ENCODE measurements at regions not wholly inside any gene's neighbourhood (a gene's known extent, or its start where the extent isn't known, plus 50 kb on each side); places are given as distances from the start of the nearest gene placed in this dataset.
"Not testable (repeated sequence)": the region's sequence is repeated elsewhere in the genome, so short reads cannot be mapped to it uniquely, and the experiment has no call there.

DNA sequence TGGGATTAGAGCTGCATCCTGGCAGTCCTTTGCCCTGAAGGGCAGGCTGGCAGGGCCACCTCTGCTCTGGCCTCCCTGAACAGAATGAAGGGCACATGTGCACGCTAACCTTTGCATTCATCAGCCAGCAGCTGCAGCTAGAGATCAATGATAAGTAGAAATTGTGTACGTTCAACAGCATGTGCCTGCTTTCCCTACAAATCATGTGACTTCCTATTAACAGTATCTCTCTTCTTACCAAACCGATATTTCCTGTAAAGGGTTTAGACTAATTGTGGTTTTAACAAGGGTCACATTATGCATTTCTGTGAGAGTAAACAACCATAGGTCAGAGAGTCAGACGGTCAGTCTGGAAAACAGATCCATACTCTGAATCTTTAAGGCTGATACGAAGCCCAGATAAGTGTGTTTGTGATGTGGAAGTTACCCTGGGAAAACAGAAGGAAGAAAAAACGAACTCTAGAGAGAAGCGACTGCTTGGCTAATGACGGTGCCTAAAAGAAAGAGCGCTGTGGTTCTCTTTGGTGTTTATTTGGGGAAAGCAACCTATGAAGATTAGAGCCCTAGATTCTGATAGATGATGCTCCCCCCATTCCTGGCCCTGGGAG lies 219.4 kb downstream of the MAF start:
- Mint-ChIP-seq H3K27ac (peak overlapping the region; percentile 16), H3K36me3 (ENCODE audit: low read depth) (no peaks in the 10 kb centered on the region), H3K9me3 (peaks cover 13% of the 10 kb centered on the region), H3K4me1 (ENCODE audit: low read depth) (peaks cover 23% of the 10 kb centered on the region), H3K4me3 (peak overlapping the region; percentile 31), H3K27me3 (ENCODE audit: low read depth) (peaks cover 2% of the 10 kb centered on the region)
- DNase-seq (ENCODE audit: low spot score), result peak; percentile 6

DNA sequence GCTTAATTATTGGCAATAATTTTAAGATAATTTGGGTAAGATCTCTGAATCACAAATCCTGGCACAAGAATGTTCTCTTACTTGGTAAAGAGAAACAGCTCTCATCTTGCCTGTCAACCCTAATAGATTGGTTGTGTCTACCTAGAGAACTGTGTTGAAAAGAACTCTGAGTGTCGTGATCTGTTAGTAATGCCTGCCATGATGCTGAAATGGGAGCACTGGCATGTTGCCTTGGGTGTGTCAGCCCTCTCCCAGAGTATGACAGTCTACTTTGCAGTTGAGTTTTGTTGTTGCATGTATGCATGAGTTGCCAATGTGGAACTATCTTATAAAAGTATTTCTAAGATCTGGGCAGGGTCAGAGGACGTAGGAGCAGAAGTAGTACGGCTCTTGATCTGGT lies 221.4 kb downstream of the MAF start:
- no peak overlapping the region for H3K4me3 Mint-ChIP-seq
- H3K4me1 Mint-ChIP-seq (ENCODE audit: low read depth), result peaks cover 24% of the 10 kb centered on the region
- no peak for DNase-seq (ENCODE audit: low spot score)
- H3K9me3 Mint-ChIP-seq, result peaks cover 17% of the 10 kb centered on the region
- peaks cover 2% of the 10 kb centered on the region for H3K27me3 Mint-ChIP-seq (ENCODE audit: low read depth)
- peaks cover 3% of the 10 kb centered on the region for H3K36me3 Mint-ChIP-seq (ENCODE audit: low read depth)
- no peak overlapping the region for H3K27ac Mint-ChIP-seq

DNA sequence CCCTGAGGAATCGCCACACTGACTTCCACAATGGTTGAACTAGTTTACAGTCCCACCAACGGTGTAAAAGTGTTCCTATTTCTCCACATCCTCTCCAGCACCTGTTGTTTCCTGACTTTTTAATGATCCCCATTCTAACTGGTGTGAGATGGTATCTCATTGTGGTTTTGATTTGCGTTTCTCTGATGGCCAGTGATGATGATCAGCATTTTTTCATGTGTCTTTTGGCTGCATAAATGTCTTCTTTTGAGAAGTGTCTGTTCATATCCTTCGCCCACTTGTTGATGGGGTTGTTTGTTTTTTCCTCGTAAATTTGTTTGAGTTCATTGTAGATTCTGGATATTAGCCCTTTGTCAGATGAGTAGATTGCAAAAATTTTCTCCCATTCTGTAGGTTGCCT lies 223.5 kb downstream of the MAF start:
- H3K4me3 Mint-ChIP-seq; DNase-seq (ENCODE audit: low spot score); H3K27ac Mint-ChIP-seq; H3K27me3 Mint-ChIP-seq (ENCODE audit: low read depth); H3K36me3 Mint-ChIP-seq (ENCODE audit: low read depth): not testable (repeated sequence)
- peaks cover 16% of the 10 kb centered on the region for H3K9me3 Mint-ChIP-seq
- peaks cover 24% of the 10 kb centered on the region for H3K4me1 Mint-ChIP-seq (ENCODE audit: low read depth)

DNA sequence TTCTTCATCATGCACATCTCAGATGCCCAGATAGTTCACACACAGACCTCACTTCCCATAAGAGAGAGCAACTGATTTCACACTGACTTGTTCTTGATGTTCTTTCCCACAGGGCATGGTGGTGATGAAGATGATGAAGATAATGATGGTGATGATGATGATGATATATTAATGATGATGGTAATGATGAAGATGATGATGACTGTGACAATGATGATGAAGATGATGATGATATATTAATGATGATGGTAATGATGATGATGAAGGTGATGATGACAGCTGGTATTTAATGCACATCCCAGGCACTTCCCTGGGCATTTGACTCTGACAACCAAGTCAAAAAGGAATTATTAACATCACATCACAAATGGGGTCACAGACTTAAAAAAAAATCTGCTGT lies 225.2 kb downstream of the MAF start:
- no peak overlapping the region for H3K27ac Mint-ChIP-seq
- H3K4me1 Mint-ChIP-seq (ENCODE audit: low read depth), result peaks cover 12% of the 10 kb centered on the region
- peaks cover 2% of the 10 kb centered on the region for H3K27me3 Mint-ChIP-seq (ENCODE audit: low read depth)
- H3K4me3 Mint-ChIP-seq, result no peak overlapping the region
- peaks cover 32% of the 10 kb centered on the region for H3K9me3 Mint-ChIP-seq
- peaks cover 16% of the 10 kb centered on the region for H3K36me3 Mint-ChIP-seq (ENCODE audit: low read depth)
- no peak for DNase-seq (ENCODE audit: low spot score)

DNA sequence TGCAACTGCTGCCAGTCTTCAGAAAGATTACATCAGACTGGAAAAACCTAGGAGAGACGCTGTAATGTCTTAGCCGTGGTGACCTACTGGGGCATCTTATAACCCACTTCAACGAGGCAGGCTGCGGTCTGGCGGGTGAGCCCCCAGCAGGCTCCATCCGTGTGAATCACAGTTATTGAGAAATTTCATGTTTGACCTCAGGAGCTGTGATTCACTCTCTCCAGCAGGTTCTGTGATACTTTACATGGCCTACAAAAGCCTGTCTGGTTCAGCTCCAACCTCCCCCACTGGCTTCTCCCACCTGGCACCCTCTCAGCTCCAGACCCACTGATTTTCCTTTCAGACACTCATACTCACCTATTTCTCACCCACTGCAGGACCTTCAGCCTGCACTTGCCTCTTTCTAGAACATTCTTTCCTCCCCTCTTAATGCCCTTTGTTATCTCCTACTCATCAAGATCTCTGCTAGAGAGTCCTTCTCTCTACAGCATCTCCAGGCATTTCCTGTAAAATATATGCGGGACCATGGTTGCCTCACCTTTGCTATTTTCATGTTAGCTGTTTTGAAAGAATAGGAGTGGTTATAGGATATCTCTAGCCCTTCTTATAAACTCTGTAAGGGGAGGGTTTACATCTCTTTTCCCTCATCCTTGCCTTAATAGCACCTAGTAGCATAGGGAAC lies 227.9 kb downstream of the MAF start:
- Mint-ChIP-seq H3K27me3 (ENCODE audit: low read depth) (no peaks in the 10 kb centered on the region), H3K9me3 (peaks cover 39% of the 10 kb centered on the region), H3K4me3 (no peak overlapping the region), H3K27ac (no peak overlapping the region), H3K36me3 (ENCODE audit: low read depth) (peaks cover 24% of the 10 kb centered on the region), H3K4me1 (ENCODE audit: low read depth) (peaks cover 11% of the 10 kb centered on the region)
- DNase-seq (ENCODE audit: low spot score), result peak; percentile 55

DNA sequence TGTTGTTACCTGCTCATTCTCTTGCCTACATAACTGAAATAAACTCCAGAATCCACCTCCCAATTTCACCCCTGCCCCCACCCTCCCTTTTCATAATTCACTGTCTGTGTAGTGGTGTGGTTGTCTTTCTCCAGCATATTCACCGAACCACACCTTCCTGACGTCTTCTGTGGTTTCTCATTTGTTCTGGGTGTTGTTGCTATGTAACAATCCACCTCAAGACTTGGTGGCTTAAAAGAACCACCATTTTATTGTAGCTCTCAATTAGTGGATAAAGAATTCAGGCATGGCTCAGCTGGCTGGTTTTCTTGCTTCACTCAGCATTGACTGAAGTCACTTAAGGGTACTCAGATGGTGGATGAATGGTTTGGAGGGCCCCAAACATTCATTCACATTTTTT lies 229.8 kb downstream of the MAF start:
- H3K9me3 Mint-ChIP-seq, result peaks cover 49% of the 10 kb centered on the region
- peaks cover 24% of the 10 kb centered on the region for H3K36me3 Mint-ChIP-seq (ENCODE audit: low read depth)
- H3K4me3 Mint-ChIP-seq, result no peak overlapping the region
- peaks cover 11% of the 10 kb centered on the region for H3K4me1 Mint-ChIP-seq (ENCODE audit: low read depth)
- DNase-seq (ENCODE audit: low spot score), result no peak
- no peaks in the 10 kb centered on the region for H3K27me3 Mint-ChIP-seq (ENCODE audit: low read depth)
- H3K27ac Mint-ChIP-seq, result no peak overlapping the region

DNA sequence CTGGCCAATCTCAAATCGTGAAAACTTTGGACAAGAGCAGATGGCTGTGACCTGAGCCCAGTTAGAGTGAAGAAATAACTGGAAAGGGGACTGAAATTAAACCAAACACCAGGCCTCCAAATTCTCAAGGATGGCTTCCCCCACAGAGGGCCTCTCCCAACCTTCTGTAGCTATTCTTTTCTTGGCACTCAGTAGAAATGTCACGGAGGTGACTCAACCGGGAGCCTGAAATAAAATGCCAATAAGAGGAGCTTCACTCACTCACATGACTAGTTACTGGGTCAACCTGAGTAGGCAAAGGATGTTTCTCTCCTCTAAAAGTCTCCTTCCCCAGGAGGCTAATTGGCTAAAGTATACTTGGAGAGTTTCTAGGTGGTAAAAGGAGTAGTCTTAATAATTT lies 230.7 kb downstream of the MAF start:
- Mint-ChIP-seq H3K36me3 (ENCODE audit: low read depth) (peaks cover 24% of the 10 kb centered on the region), H3K4me3 (no peak overlapping the region), H3K9me3 (peaks cover 54% of the 10 kb centered on the region), H3K27me3 (ENCODE audit: low read depth) (no peaks in the 10 kb centered on the region), H3K4me1 (ENCODE audit: low read depth) (peaks cover 11% of the 10 kb centered on the region), H3K27ac (no peak overlapping the region)
- DNase-seq (ENCODE audit: low spot score), result no peak

DNA sequence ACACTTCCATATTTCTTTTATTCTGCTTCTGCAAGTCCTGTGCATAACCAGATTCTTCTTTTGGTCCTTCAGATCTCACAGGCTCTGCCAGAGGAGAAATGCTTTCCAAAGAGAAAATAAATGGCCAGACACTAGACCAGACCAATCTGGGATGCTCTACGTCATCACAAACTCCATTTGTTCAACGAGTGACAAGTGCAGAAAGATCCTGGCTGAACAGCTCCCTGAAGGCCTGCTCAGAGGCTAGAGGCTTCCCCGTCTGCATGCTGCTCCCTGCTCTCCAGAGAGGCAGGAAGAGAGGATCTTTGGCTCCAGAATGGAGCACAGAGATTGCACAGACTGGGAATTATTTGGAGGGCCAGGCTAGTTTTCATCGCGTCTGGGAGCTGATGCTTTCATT lies 232.7 kb downstream of the MAF start:
- Mint-ChIP-seq H3K4me3 (no peak overlapping the region), H3K27me3 (ENCODE audit: low read depth) (no peaks in the 10 kb centered on the region), H3K27ac (no peak overlapping the region), H3K9me3 (peaks cover 51% of the 10 kb centered on the region), H3K4me1 (ENCODE audit: low read depth) (peaks cover 10% of the 10 kb centered on the region), H3K36me3 (ENCODE audit: low read depth) (peaks cover 22% of the 10 kb centered on the region)
- no peak for DNase-seq (ENCODE audit: low spot score)

DNA sequence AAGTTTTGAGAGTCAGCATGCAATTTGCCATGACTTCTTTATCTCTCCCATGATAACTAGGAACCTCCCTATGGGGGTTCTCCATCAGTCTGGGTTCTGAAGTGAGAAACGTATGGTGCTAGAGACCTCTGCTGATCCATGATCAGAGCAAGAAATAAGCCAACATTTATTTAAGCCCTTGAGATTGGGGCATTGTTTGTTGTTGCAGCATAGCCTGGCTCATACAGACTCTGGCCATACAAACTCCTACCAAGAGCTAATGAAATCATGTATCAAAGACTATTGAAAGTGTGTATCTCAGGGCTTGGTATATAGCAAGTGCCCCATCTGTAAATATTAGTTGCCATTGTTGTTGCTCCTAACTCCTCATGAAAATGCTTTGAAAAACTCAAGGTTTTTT lies 233.9 kb downstream of the MAF start:
- Mint-ChIP-seq H3K9me3 (peaks cover 48% of the 10 kb centered on the region), H3K27me3 (ENCODE audit: low read depth) (peaks cover 4% of the 10 kb centered on the region), H3K36me3 (ENCODE audit: low read depth) (peaks cover 18% of the 10 kb centered on the region), H3K27ac (no peak overlapping the region), H3K4me3 (no peak overlapping the region), H3K4me1 (ENCODE audit: low read depth) (peaks cover 17% of the 10 kb centered on the region)
- DNase-seq (ENCODE audit: low spot score), result no peak

DNA sequence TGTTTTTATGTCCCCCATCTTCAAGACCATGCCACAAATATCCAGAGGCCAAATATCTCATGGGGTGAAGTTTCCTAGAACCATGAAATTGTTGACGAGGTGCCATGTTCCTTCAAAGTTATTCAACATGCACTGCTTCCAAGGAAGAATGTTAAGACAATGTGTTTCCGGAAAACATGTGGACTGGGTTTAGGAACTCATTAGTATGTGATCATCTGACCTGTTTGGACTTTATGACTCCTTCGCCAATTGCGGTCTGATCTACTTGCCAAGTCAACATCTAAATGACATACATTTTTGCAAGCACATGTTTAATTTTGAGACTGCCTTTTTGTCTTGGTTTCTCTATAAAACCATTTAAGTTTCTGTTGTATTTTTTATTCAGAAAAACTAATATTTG lies 234.8 kb downstream of the MAF start:
- Mint-ChIP-seq H3K4me3 (no peak overlapping the region), H3K9me3 (peaks cover 39% of the 10 kb centered on the region), H3K4me1 (ENCODE audit: low read depth) (peaks cover 15% of the 10 kb centered on the region), H3K27ac (no peak overlapping the region), H3K27me3 (ENCODE audit: low read depth) (peaks cover 4% of the 10 kb centered on the region), H3K36me3 (ENCODE audit: low read depth) (peaks cover 10% of the 10 kb centered on the region)
- DNase-seq (ENCODE audit: low spot score), result no peak

DNA sequence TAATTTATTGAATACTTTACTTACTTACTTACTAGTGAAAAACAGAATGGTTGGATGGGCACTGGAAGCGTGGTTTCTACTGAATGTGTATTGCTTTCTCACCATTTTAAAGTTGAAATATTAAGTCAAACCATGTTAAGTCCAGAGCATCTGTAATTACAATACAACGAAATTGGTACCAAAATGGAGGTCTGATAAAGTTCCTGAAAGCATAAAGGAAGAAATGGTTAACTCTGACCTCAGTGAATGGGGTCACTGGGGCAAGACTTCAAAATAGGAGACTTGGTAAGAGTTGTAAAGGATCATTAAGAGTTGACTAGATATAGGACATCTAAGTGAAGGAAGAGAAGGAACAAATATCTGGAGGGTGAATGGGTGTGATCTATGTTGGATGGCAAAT lies 237.1 kb downstream of the MAF start:
- no peak overlapping the region for H3K27ac Mint-ChIP-seq
- peaks cover 21% of the 10 kb centered on the region for H3K9me3 Mint-ChIP-seq
- H3K27me3 Mint-ChIP-seq (ENCODE audit: low read depth), result peaks cover 4% of the 10 kb centered on the region
- peaks cover 3% of the 10 kb centered on the region for H3K36me3 Mint-ChIP-seq (ENCODE audit: low read depth)
- DNase-seq (ENCODE audit: low spot score), result no peak
- H3K4me1 Mint-ChIP-seq (ENCODE audit: low read depth), result peaks cover 9% of the 10 kb centered on the region
- H3K4me3 Mint-ChIP-seq, result no peak overlapping the region

DNA sequence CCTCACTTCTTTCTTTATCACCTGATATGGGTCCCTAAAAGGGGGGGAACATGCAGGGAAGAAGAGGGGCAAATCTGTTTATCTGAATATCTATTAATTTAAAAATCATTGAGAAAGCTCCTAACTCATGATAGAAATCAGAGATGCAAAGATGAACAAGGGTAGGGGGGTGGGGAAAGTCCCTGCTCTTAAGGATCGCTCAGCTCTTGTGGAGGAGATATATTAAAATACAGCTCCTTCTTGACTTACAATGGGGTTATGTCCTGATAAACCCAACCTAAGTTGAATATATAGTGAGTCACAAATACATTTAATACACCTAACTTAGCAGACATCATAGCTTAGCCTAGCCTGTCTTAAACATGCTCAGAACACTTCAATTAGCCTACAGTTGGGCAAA lies 237.5 kb downstream of the MAF start:
- Mint-ChIP-seq H3K4me1 (ENCODE audit: low read depth) (peaks cover 9% of the 10 kb centered on the region), H3K4me3 (no peak overlapping the region), H3K36me3 (ENCODE audit: low read depth) (peaks cover 2% of the 10 kb centered on the region), H3K27me3 (ENCODE audit: low read depth) (peaks cover 4% of the 10 kb centered on the region), H3K9me3 (peaks cover 19% of the 10 kb centered on the region), H3K27ac (no peak overlapping the region)
- no peak for DNase-seq (ENCODE audit: low spot score)

DNA sequence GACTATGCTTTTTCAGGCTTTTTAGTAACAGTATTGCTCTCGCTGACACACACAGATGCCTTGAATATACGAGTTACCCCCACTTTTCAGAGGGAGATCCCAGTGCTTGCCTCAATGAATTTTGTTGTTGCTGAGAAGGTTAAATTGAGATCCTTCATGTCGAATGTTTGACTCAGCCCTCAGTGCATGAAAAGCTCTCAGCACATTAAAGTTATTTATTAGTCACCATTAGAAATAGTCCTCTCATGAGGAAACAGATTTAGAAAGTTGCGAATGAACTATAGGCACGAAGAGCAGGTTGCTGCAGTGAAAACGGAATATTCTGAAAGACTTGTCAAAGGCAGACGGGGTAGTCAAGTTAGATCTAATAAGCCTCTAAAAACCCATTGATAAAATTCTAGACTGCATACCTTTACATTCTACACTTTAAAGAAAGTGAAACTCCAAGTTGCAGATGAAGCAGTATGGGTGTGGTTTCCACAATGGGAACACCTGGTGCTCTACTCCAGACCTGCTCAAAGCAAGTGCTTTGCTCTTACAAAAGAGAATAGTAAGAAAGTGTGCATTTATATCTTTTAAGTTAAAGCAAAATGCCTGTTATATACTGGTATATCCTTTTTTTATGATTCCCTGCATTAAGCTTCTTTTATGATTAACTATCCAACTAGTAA lies 238.1 kb downstream of the MAF start:
- no peak for DNase-seq (ENCODE audit: low spot score)
- H3K27ac Mint-ChIP-seq, result no peak overlapping the region
- peaks cover 2% of the 10 kb centered on the region for H3K36me3 Mint-ChIP-seq (ENCODE audit: low read depth)
- H3K4me3 Mint-ChIP-seq, result no peak overlapping the region
- peaks cover 9% of the 10 kb centered on the region for H3K4me1 Mint-ChIP-seq (ENCODE audit: low read depth)
- peaks cover 4% of the 10 kb centered on the region for H3K27me3 Mint-ChIP-seq (ENCODE audit: low read depth)
- peaks cover 19% of the 10 kb centered on the region for H3K9me3 Mint-ChIP-seq

DNA sequence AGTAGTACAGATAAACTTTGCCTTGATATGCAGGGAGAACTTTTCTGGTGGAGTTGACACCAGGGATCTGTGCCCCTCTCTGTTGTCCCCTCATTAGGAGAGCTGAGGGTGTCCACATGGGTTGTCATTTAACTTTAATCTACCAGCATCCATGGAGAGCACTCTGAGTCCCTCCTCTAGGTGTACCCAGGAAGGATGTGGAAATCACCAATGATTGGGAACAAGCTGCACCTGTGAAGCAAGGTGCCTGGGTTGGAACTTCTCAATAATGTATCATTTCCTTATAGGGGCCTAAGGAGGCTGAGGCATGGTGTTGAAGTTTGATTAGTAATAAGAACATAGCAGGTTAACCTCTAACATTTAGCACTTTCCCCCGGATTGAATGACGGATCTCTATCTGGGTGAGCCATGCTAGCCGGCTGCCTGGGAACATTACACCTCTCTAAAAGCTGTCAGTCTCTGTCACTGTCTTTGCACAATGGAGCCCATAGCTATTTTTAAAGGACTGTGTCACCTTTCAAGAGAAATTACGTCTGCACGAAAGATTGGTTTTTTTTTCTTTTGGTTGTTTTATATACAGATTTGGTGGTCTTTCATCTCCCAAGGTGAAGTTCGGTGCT lies 239.3 kb downstream of the MAF start:
- Mint-ChIP-seq H3K36me3 (ENCODE audit: low read depth) (peaks cover 2% of the 10 kb centered on the region), H3K9me3 (peaks cover 9% of the 10 kb centered on the region), H3K27ac (no peak overlapping the region), H3K4me3 (no peak overlapping the region), H3K27me3 (ENCODE audit: low read depth) (peaks cover 4% of the 10 kb centered on the region), H3K4me1 (ENCODE audit: low read depth) (peaks cover 9% of the 10 kb centered on the region)
- no peak for DNase-seq (ENCODE audit: low spot score)
